ENCODE measurements at regions not wholly inside any gene's neighbourhood (a gene's known extent, or its start where the extent isn't known, plus 50 kb on each side); places are given as distances from the start of the nearest gene placed in this dataset.
"Not testable (repeated sequence)": the region's sequence is repeated elsewhere in the genome, so short reads cannot be mapped to it uniquely, and the experiment has no call there.

DNA sequence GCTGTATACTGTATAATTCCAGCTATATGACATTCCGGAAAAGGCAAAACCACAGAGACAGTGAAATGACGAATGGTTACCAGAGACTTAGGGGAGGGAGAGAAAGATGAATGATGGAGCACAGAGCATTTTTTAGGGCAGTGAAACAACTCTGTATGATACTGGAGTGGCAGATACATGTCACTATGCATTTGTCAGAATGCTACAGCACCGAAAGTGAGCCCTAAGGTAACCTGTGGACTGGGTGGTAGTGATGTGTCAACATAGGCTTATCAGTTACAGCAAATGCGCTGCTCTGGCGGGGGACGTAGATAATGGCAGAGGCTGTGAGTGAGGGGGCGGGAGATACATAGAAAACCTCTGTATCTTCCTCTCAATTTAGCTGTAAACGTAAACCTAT lies 201.3 kb upstream of the SSTR4 start:
- Histone ChIP-seq H3K9me3 (ENCODE audit: control insufficient read depth, insufficient read depth, low read length) (no peaks in the 10 kb centered on the region), H3K27ac (ENCODE audit: low read depth, low read length) (no peak overlapping the region), H3K4me3 (ENCODE audit: low read depth, low read length) (no peak overlapping the region), H3K9ac (ENCODE audit: low read depth, low read length) (no peak overlapping the region), H3K36me3 (ENCODE audit: control insufficient read depth, insufficient read depth, low read length) (no peaks in the 10 kb centered on the region), H3K4me1 (ENCODE audit: control insufficient read depth, insufficient read depth, low read length) (no peaks in the 10 kb centered on the region), H3K27me3 (ENCODE audit: control insufficient read depth, insufficient read depth, low read length) (no peaks in the 10 kb centered on the region)

DNA sequence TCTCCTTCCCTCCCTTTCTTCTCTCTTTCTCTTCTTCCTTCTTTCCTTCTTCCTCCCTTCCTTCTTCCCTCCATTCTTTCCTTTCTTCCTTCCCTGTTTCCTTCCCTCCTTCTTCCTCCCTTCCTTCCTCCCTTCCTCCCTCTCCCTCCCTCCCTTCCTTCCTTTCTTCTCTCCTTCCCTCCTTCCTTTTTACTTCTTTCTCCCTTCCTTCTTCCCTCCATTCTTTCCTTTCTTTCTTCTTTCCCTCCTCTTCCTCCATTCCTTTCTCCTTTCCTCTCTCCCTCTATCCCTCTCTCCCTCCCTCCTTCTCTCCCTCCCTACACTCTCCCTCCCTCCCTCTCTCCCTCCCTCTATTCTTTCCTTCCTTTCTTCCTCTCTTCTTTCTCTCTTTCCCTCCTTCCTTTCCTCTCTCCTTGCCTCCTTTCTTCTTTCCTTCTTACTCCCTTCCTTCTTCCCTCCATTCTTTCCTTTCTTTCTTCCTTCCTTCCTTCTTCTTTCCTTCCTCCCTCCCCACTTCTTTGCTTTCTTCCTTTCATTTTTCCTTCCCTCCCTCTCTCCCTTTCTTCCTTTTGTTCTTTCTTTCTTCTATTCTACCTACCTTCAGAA lies 200.4 kb upstream of the SSTR4 start:
- Histone ChIP-seq H3K27ac (ENCODE audit: low read depth, low read length) (no peak overlapping the region), H3K4me3 (ENCODE audit: low read depth, low read length) (no peak overlapping the region), H3K4me1 (ENCODE audit: control insufficient read depth, insufficient read depth, low read length) (no peaks in the 10 kb centered on the region), H3K9ac (ENCODE audit: low read depth, low read length) (no peak overlapping the region), H3K9me3 (ENCODE audit: control insufficient read depth, insufficient read depth, low read length) (no peaks in the 10 kb centered on the region), H3K27me3 (ENCODE audit: control insufficient read depth, insufficient read depth, low read length) (no peaks in the 10 kb centered on the region), H3K36me3 (ENCODE audit: control insufficient read depth, insufficient read depth, low read length) (no peaks in the 10 kb centered on the region)

GRCh38 chr20:22836211-22836610 lies 198.9 kb upstream of the SSTR4 start:
- Histone ChIP-seq H3K27ac (ENCODE audit: low read depth, low read length) (no peak overlapping the region), H3K4me1 (ENCODE audit: control insufficient read depth, insufficient read depth, low read length) (no peaks in the 10 kb centered on the region), H3K27me3 (ENCODE audit: control insufficient read depth, insufficient read depth, low read length) (no peaks in the 10 kb centered on the region), H3K9ac (ENCODE audit: low read depth, low read length) (no peak overlapping the region), H3K36me3 (ENCODE audit: control insufficient read depth, insufficient read depth, low read length) (no peaks in the 10 kb centered on the region), H3K9me3 (ENCODE audit: control insufficient read depth, insufficient read depth, low read length) (no peaks in the 10 kb centered on the region), H3K4me3 (ENCODE audit: low read depth, low read length) (no peak overlapping the region)

- no peak overlapping the region for H3K27ac ChIP-seq (ENCODE audit: low read depth, low read length)
- no peak overlapping the region for H3K4me3 ChIP-seq (ENCODE audit: low read depth, low read length)
- H3K36me3 ChIP-seq (ENCODE audit: control insufficient read depth, insufficient read depth, low read length): no peaks in the 10 kb centered on the region
- H3K4me1 ChIP-seq (ENCODE audit: control insufficient read depth, insufficient read depth, low read length): no peaks in the 10 kb centered on the region
- no peaks in the 10 kb centered on the region for H3K9me3 ChIP-seq (ENCODE audit: control insufficient read depth, insufficient read depth, low read length)
- H3K27me3 ChIP-seq (ENCODE audit: control insufficient read depth, insufficient read depth, low read length): no peaks in the 10 kb centered on the region
- H3K9ac ChIP-seq (ENCODE audit: low read depth, low read length): no peak overlapping the region
These were observed 198.2 kb upstream of the SSTR4 start for GRCh38 chr20:22836877-22837276.

DNA sequence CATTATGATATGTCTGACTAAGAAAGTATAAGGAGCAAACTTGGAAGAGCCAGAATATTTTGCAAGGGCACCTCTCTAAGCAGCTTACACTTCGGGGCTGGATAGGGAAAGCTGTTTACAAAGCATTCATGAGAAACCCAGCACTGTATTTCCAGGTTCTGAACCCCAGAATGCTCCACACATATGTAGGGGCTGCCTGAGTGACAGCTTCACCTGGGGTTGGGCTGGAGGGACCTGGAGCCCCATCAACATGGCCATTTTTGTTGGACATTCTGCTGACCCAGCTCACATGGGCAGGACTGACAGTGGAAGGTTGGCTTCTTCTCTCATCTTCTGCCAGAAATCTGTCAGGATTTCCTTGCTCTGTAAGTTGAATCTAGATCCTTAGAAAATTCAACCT lies 197.1 kb upstream of the SSTR4 start:
- Histone ChIP-seq H3K36me3 (ENCODE audit: control insufficient read depth, insufficient read depth, low read length) (no peaks in the 10 kb centered on the region), H3K9ac (ENCODE audit: low read depth, low read length) (no peak overlapping the region), H3K9me3 (ENCODE audit: control insufficient read depth, insufficient read depth, low read length) (no peaks in the 10 kb centered on the region), H3K27me3 (ENCODE audit: control insufficient read depth, insufficient read depth, low read length) (no peaks in the 10 kb centered on the region), H3K27ac (ENCODE audit: low read depth, low read length) (no peak overlapping the region), H3K4me1 (ENCODE audit: control insufficient read depth, insufficient read depth, low read length) (no peaks in the 10 kb centered on the region), H3K4me3 (ENCODE audit: low read depth, low read length) (no peak overlapping the region)

DNA sequence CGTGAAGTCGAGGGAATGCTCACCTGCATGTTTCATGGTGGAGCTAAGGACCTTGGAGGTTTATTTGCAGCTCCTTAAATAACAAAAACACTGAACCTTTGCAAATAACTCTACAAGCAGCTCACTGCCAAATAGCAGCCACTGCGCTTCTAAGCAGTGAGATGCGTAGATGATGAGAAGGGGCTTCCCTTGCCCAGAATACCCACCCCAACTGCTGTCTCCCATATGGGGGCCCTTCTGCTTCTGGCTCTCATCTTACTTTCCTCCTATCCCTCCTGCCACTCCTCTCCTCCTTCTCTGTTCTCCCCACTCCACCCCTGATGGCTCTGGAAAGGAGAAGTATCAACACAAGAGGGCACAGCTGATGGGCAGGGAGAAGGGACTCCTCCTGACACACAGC lies 193.3 kb upstream of the SSTR4 start:
- Histone ChIP-seq H3K27me3 (ENCODE audit: control insufficient read depth, insufficient read depth, low read length) (no peaks in the 10 kb centered on the region), H3K36me3 (ENCODE audit: control insufficient read depth, insufficient read depth, low read length) (no peaks in the 10 kb centered on the region), H3K9me3 (ENCODE audit: control insufficient read depth, insufficient read depth, low read length) (no peaks in the 10 kb centered on the region), H3K4me3 (ENCODE audit: low read depth, low read length) (no peak overlapping the region), H3K4me1 (ENCODE audit: control insufficient read depth, insufficient read depth, low read length) (no peaks in the 10 kb centered on the region), H3K27ac (ENCODE audit: low read depth, low read length) (no peak overlapping the region), H3K9ac (ENCODE audit: low read depth, low read length) (no peak overlapping the region)

- Histone ChIP-seq H3K27ac (ENCODE audit: low read depth, low read length) (no peak overlapping the region), H3K4me3 (ENCODE audit: low read depth, low read length) (no peak overlapping the region), H3K27me3 (ENCODE audit: control insufficient read depth, insufficient read depth, low read length) (no peaks in the 10 kb centered on the region), H3K36me3 (ENCODE audit: control insufficient read depth, insufficient read depth, low read length) (no peaks in the 10 kb centered on the region), H3K9me3 (ENCODE audit: control insufficient read depth, insufficient read depth, low read length) (no peaks in the 10 kb centered on the region), H3K9ac (ENCODE audit: low read depth, low read length) (no peak overlapping the region), H3K4me1 (ENCODE audit: control insufficient read depth, insufficient read depth, low read length) (no peaks in the 10 kb centered on the region; the same call in 1 of the 2 replicates)
These were observed 192.3 kb upstream of the SSTR4 start for GRCh38 chr20:22842793-22843192.

- Histone ChIP-seq H3K36me3 (ENCODE audit: control insufficient read depth, insufficient read depth, low read length) (no peaks in the 10 kb centered on the region), H3K4me1 (ENCODE audit: control insufficient read depth, insufficient read depth, low read length) (no peaks in the 10 kb centered on the region; the same call in 1 of the 2 replicates), H3K4me3 (ENCODE audit: low read depth, low read length) (no peak overlapping the region), H3K9me3 (ENCODE audit: control insufficient read depth, insufficient read depth, low read length) (no peaks in the 10 kb centered on the region), H3K27me3 (ENCODE audit: control insufficient read depth, insufficient read depth, low read length) (no peaks in the 10 kb centered on the region), H3K9ac (ENCODE audit: low read depth, low read length) (no peak overlapping the region), H3K27ac (ENCODE audit: low read depth, low read length) (no peak overlapping the region)
These were observed 190.2 kb upstream of the SSTR4 start for GRCh38 chr20:22844959-22845358.

- no peak overlapping the region for H3K4me3 ChIP-seq (ENCODE audit: low read depth, low read length)
- no peak overlapping the region for H3K27ac ChIP-seq (ENCODE audit: low read depth, low read length)
- H3K9me3 ChIP-seq (ENCODE audit: control insufficient read depth, insufficient read depth, low read length): no peaks in the 10 kb centered on the region
- no peaks in the 10 kb centered on the region for H3K27me3 ChIP-seq (ENCODE audit: control insufficient read depth, insufficient read depth, low read length)
- no peaks in the 10 kb centered on the region; the same call in 1 of the 2 replicates for H3K4me1 ChIP-seq (ENCODE audit: control insufficient read depth, insufficient read depth, low read length)
- H3K36me3 ChIP-seq (ENCODE audit: control insufficient read depth, insufficient read depth, low read length): no peaks in the 10 kb centered on the region
- H3K9ac ChIP-seq (ENCODE audit: low read depth, low read length): no peak overlapping the region
These were observed 188.2 kb upstream of the SSTR4 start for GRCh38 chr20:22846863-22847262.

GRCh38 chr20:22848364-22848763 lies 186.7 kb upstream of the SSTR4 start:
- Histone ChIP-seq H3K9ac (ENCODE audit: low read depth, low read length) (no peak overlapping the region), H3K27ac (ENCODE audit: low read depth, low read length) (no peak overlapping the region), H3K4me3 (ENCODE audit: low read depth, low read length) (no peak overlapping the region), H3K4me1 (ENCODE audit: control insufficient read depth, insufficient read depth, low read length) (no peaks in the 10 kb centered on the region; the same call in 1 of the 2 replicates), H3K36me3 (ENCODE audit: control insufficient read depth, insufficient read depth, low read length) (no peaks in the 10 kb centered on the region), H3K27me3 (ENCODE audit: control insufficient read depth, insufficient read depth, low read length) (no peaks in the 10 kb centered on the region), H3K9me3 (ENCODE audit: control insufficient read depth, insufficient read depth, low read length) (no peaks in the 10 kb centered on the region)

DNA sequence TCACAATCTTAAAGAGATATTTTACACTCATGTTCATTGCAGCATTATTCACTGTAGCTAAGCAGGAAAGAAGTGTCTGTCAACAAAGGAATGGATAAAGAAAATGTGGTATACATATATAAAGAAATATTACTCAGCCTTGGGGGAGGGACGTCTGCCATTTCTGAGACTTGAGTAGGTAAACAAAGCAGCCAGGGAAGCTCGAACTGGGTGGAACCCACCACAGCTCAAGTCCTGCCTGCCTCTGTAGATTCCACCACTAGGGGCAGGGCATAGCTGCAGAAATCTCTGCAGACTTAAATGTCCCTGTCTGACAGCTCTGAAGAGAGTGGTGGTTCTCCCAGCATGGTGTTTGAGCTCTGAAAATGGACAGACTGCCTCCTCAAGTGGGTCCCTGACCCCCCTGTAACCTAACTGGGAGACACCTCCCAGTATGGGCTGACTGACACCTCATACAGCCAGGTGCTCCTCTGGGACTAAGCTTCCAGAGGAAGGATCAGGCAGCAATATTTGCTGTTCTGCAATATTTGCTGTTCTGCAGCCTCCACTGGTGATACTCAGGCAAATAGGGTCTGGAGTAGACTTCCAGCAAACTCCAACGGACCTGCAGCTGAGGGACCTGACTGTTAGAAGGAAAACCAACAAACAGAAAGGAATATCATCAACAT lies 183.3 kb upstream of the SSTR4 start:
- not testable (repeated sequence) for H3K27me3 ChIP-seq (ENCODE audit: control insufficient read depth, insufficient read depth, low read length); H3K27ac ChIP-seq (ENCODE audit: low read depth, low read length); H3K9ac ChIP-seq (ENCODE audit: low read depth, low read length)

More for the DNA sequence above, 183.3 kb upstream of the SSTR4 start:
- H3K4me3 ChIP-seq (ENCODE audit: low read depth, low read length); H3K36me3 ChIP-seq (ENCODE audit: control insufficient read depth, insufficient read depth, low read length); H3K9me3 ChIP-seq (ENCODE audit: control insufficient read depth, insufficient read depth, low read length); H3K4me1 ChIP-seq (ENCODE audit: control insufficient read depth, insufficient read depth, low read length): not testable (repeated sequence)

All from HUES48 (cell line).